ENCODE measurements at regions not wholly inside any gene's neighbourhood (a gene's known extent, or its start where the extent isn't known, plus 50 kb on each side); places are given as distances from the start of the nearest gene placed in this dataset.

GRCh38 chr1:75074831-75075395 lies 59.3 kb upstream of the LHX8 start:
- TF ChIP-seq POLR2A (IDR thresholded peaks at IDR 0.05) (no peak), CTCF (IDR thresholded peaks at IDR 0.05) (no peak)
- H3K4me1 ChIP-seq = no peaks in the 10 kb centered on the region
- H3K4me3 ChIP-seq = no peak overlapping the region
- no peak for DNase-seq
- no peaks in the 10 kb centered on the region for H3K9me3 ChIP-seq
- no peaks in the 10 kb centered on the region for H3K27me3 ChIP-seq
- 5 to 7% methylated on average over 4 of the region's 4 CpGs for WGBS, 2 donors
- intact Hi-C loops (cut with DNase I) = no loop called here
- H3K27ac ChIP-seq = no peak overlapping the region
- no peak for ATAC-seq
- H3K36me3 ChIP-seq (replicated peaks in 1 of 2; ENCODE audit: insufficient read depth in 1 of 2, low read depth in 2 of 2) = no peaks in the 10 kb centered on the region

DNA sequence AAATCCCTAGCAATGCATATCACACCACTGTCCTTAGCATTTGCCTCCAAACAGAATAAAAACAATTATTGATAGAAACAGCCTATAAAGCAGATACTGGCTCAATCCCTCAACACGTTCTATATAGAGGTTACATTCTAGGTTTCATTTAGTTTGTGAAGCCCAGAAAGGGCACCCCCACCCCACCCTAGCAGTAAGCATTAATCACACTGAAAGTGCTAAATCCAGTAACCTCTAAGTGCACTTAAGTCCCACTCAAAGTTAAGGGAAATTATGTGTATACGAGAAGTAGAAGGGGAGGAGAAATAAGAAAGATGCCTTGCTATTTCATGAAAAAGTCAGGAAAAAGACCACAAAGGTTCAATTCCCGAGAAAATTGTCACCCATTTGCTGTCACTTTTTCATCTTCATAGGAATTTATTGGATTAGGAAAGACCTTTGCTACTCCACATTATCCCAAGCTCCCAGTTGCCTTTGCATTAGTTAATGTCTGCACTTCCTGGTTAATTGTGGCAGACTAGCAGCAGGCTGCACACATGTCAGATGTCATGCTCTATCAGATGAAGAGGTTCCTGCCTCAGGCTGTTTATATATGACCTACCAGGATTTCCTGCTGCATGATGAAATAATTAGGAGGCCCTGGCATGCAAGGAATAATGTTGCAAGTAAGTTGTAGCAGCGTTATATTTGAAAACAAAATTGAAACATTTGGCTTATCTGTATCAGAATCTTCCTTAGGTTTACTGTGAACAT lies 54.5 kb upstream of the LHX8 start:
- Histone ChIP-seq H3K9me3 (no peaks in the 10 kb centered on the region), H3K27me3 (no peaks in the 10 kb centered on the region), H3K4me1 (no peaks in the 10 kb centered on the region), H3K36me3 (replicated peaks in 1 of 2; ENCODE audit: insufficient read depth in 1 of 2, low read depth in 2 of 2) (no peaks in the 10 kb centered on the region), H3K4me3 (no peak overlapping the region), H3K27ac (no peak overlapping the region)
- ATAC-seq = no peak
- intact Hi-C loops (cut with DNase I) = no loop called here
- WGBS, 2 donors = 30 to 36% methylated on average over 4 of the region's 4 CpGs
- no peak for TF ChIP-seq POLR2A (IDR thresholded peaks at IDR 0.05)
- TF ChIP-seq CTCF (IDR thresholded peaks at IDR 0.05) = no peak
- DNase-seq = no peak

- H3K4me3 ChIP-seq = no peak overlapping the region
- TF ChIP-seq CTCF (IDR thresholded peaks at IDR 0.05) (no peak), POLR2A (IDR thresholded peaks at IDR 0.05) (no peak)
- WGBS, 2 donors = 5 to 21% methylated on average over 1 of the region's 1 CpG
- no peaks in the 10 kb centered on the region for H3K4me1 ChIP-seq
- ATAC-seq (no peak), DNase-seq (no peak)
- no peaks in the 10 kb centered on the region for H3K27me3 ChIP-seq
- intact Hi-C loops (cut with DNase I) = no loop called here
- no peaks in the 10 kb centered on the region for H3K36me3 ChIP-seq (replicated peaks in 1 of 2; ENCODE audit: insufficient read depth in 1 of 2, low read depth in 2 of 2)
- H3K9me3 ChIP-seq = no peaks in the 10 kb centered on the region
- no peak overlapping the region for H3K27ac ChIP-seq
Observed at GRCh38 chr1:75083223-75083622, 51.0 kb upstream of the LHX8 start.

DNA sequence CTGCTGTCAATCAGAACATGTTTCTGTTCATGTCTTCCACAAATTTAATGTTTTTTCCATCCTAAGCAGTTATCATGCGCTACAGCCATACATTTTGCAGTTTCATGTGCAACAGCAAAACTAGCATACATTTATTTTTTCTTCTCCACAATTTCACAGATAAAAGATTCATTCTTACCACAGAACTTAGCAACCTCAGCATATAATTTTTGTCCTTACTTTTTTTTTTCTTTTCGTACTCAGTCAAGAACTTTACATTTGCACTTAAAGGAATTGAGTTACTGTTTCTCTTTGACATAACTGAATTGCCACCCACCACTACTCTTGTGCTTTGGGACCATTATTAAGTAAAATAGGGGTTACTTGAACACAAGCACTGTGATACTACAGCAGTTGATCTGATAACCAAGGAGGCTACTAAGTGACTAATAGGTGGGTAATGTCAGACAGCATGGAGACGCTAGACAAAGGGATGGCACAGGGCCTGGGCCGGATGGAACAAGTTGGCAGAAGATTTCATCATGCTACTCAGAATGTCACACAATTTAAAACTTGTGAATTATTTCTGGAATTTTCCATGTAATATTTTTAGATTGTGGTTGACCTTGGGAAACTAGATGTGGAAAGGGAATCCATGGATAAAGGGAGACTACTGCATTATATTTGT lies 50.2 kb upstream of the LHX8 start:
- TF ChIP-seq CTCF (IDR thresholded peaks at IDR 0.05) (no peak), POLR2A (IDR thresholded peaks at IDR 0.05) (no peak)
- DNase-seq (no peak), ATAC-seq (no peak)
- no peaks in the 10 kb centered on the region for H3K4me1 ChIP-seq
- H3K36me3 ChIP-seq (replicated peaks in 1 of 2; ENCODE audit: insufficient read depth in 1 of 2, low read depth in 2 of 2) = no peaks in the 10 kb centered on the region
- no peak overlapping the region for H3K27ac ChIP-seq
- no peaks in the 10 kb centered on the region for H3K9me3 ChIP-seq
- WGBS, 2 donors = 50 to 57% methylated on average over 4 of the region's 4 CpGs
- intact Hi-C loops (cut with DNase I) = no loop called here
- H3K27me3 ChIP-seq = no peaks in the 10 kb centered on the region
- H3K4me3 ChIP-seq = no peak overlapping the region
